ENCODE measurements at regions not wholly inside any gene's neighbourhood (a gene's known extent, or its start where the extent isn't known, plus 50 kb on each side); places are given as distances from the start of the nearest gene placed in this dataset.

DNA sequence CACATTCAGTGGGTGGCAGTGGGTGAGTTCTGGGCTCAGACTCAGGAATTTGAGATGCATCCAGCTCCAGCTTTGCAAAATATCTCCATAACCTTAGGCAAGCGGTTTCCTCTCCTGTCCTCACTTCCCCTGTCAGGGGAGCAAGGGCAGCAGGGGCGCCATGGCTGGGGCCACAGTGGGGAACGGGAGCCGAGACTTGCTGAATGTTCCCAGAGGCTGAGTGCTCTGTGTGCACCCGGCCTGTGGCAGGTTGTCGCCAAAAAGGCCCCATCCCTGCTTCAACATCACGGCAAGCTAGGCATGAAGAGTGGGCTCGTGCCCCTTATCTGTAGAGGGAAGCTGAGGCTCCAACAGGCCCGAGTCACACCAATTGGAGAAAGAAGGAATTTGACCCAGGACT is 268.8 kb downstream of the NSG2 start:
- TF ChIP-seq, protein P1, sequence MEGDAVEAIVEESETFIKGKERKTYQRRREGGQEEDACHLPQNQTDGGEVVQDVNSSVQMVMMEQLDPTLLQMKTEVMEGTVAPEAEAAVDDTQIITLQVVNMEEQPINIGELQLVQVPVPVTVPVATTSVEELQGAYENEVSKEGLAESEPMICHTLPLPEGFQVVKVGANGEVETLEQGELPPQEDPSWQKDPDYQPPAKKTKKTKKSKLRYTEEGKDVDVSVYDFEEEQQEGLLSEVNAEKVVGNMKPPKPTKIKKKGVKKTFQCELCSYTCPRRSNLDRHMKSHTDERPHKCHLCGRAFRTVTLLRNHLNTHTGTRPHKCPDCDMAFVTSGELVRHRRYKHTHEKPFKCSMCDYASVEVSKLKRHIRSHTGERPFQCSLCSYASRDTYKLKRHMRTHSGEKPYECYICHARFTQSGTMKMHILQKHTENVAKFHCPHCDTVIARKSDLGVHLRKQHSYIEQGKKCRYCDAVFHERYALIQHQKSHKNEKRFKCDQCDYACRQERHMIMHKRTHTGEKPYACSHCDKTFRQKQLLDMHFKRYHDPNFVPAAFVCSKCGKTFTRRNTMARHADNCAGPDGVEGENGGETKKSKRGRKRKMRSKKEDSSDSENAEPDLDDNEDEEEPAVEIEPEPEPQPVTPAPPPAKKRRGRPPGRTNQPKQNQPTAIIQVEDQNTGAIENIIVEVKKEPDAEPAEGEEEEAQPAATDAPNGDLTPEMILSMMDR (IDR thresholded peaks at IDR 0.05): no peak
- TF ChIP-seq POLR2A (IDR thresholded peaks at IDR 0.05): no peak

Data from body of pancreas (tissue), 4 donors.